A673 (cell line): ENCODE measurements at regions not wholly inside any gene's neighbourhood (a gene's known extent, or its start where the extent isn't known, plus 50 kb on each side); places are given as distances from the start of the nearest gene placed in this dataset.

Experiments
- BruUV-seq: library from RNA; stranded (reverse); fragments of 400-500 nt; replicated peaks from 2 replicates; lab custom pipeline; 2021; lab: Mats Ljungman, UMichigan
- CTCF ChIA-PET: fragments of 300-600 bp; sonication (Branson Sonifier 250); formaldehyde crosslinking; loops from one replicate; lab custom pipeline; 2022; ENCODE audit warnings: antibody characterized with exemption; lab: Charles Lee
- POLR2A ChIA-PET: fragments of 300-600 bp; sonication (Branson Sonifier 250); formaldehyde crosslinking; loops from one replicate; lab custom pipeline; 2022; ENCODE audit warnings: antibody characterized with exemption; ENCODE audit not compliant: low non-redundant PET; lab: Charles Lee
- DNase-seq: peaks from one replicate; pipeline ENCODE4 v3.0.0-alpha.2; 2015; ENCODE audit warnings: low spot score
- H3K27ac ChIP-seq: fragments of 200-600 bp; sonication (generic); 2 replicates; pipeline ENCODE4 v1.5.1; 2016; ENCODE audit warnings: mixed run types, low read depth, mild to moderate bottlenecking, mixed read lengths, antibody characterized with exemption, low read length; ENCODE audit not compliant: poor library complexity, severe bottlenecking
- H3K27me3 ChIP-seq: fragments of 200-600 bp; sonication (generic); replicated peaks from 2 replicates; pipeline ENCODE4 v1.6.1; 2017; ENCODE audit warnings: mixed run types, low read depth, mild to moderate bottlenecking, mixed read lengths, antibody characterized with exemption, low read length; ENCODE audit not compliant: insufficient read depth, poor library complexity
- H3K36me3 ChIP-seq: fragments of 200-600 bp; sonication (generic); 2 replicates; pipeline ENCODE4 v1.6.1; 2016; ENCODE audit warnings: mixed run types, mild to moderate bottlenecking, mixed read lengths, antibody characterized with exemption, low read length; ENCODE audit not compliant: insufficient read depth, poor library complexity, severe bottlenecking
- H3K4me1 ChIP-seq: fragments of 200-600 bp; sonication (generic); 2 replicates; pipeline ENCODE4 v1.6.1; 2017; ENCODE audit warnings: mixed run types, mild to moderate bottlenecking, mixed read lengths, antibody characterized with exemption, low read length; ENCODE audit not compliant: insufficient read depth, poor library complexity, severe bottlenecking
- H3K4me3 ChIP-seq: fragments of 200-600 bp; sonication (generic); 2 replicates; pipeline ENCODE4 v1.5.1; 2016; ENCODE audit warnings: low read depth, mixed run types, mild to moderate bottlenecking, mixed read lengths, low read length; ENCODE audit not compliant: poor library complexity, severe bottlenecking
- H3K9me3 ChIP-seq: fragments of 200-600 bp; sonication (generic); 2 replicates; pipeline ENCODE4 v1.6.1; 2016; ENCODE audit warnings: mixed run types, low read depth, mild to moderate bottlenecking, mixed read lengths, antibody characterized with exemption, low read length; ENCODE audit not compliant: poor library complexity, severe bottlenecking
- EZH2 ChIP-seq: fragments of 200-600 bp; sonication (generic); IDR thresholded peaks from 2 replicates; pipeline ENCODE4 v1.6.1; 2017; ENCODE audit warnings: borderline replicate concordance, low read depth, mild to moderate bottlenecking, mixed read lengths, antibody characterized with exemption, low read length; ENCODE audit not compliant: poor library complexity, severe bottlenecking
- intact Hi-C: fragments of 100-400 bp; cut with micrococcal nuclease; formaldehyde crosslinking; loops from one replicate; pipeline ENCODE4 v1.10.0; 2022; ENCODE audit not compliant: unreplicated experiment
- TF ChIP-seq, protein P1 (sequence below): fragments of 300-800, 200-600 bp; sonication (generic); conservative IDR thresholded peaks from 2 replicates; pipeline ENCODE4 v1.5.1; 2017; ENCODE audit warnings: low read depth, mild to moderate bottlenecking, antibody characterized with exemption, low read length, moderate library complexity, mixed read lengths

DNA sequence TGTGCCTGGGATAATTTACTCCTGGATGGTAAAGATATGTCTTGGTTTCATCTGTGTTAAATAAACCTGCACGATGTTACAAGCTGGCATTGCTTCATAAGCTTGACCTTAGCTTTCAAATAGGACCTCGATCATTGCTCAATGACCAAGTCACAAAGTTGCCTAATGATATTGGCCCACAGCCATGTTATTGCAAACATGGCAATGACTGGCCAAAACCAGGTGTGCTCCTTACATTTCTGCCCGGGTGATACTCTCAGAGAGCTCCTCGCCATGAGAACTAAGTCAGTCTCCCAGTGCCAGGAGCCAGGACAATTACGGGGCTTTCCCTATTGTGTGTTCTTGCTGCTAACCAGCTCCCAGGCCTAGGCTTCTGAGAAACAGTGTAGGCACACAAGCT lies 72.5 kb upstream of the CYP1B1 start:
- Histone ChIP-seq H3K36me3 (no peaks in the 10 kb centered on the region), H3K9me3 (no peaks in the 10 kb centered on the region), H3K4me3 (no peak overlapping the region), H3K27ac (no peak overlapping the region), H3K4me1 (no peaks in the 10 kb centered on the region), H3K27me3 (no peaks in the 10 kb centered on the region)
- no TSS peak for BruUV-seq
- ChIA-PET POLR2A (no interaction called here), CTCF (no interaction called here)
- intact Hi-C loops, result no loop called here
- TF ChIP-seq EZH2, result no peak
- TF ChIP-seq, protein P1, sequence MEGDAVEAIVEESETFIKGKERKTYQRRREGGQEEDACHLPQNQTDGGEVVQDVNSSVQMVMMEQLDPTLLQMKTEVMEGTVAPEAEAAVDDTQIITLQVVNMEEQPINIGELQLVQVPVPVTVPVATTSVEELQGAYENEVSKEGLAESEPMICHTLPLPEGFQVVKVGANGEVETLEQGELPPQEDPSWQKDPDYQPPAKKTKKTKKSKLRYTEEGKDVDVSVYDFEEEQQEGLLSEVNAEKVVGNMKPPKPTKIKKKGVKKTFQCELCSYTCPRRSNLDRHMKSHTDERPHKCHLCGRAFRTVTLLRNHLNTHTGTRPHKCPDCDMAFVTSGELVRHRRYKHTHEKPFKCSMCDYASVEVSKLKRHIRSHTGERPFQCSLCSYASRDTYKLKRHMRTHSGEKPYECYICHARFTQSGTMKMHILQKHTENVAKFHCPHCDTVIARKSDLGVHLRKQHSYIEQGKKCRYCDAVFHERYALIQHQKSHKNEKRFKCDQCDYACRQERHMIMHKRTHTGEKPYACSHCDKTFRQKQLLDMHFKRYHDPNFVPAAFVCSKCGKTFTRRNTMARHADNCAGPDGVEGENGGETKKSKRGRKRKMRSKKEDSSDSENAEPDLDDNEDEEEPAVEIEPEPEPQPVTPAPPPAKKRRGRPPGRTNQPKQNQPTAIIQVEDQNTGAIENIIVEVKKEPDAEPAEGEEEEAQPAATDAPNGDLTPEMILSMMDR, result no peak
- no peak for DNase-seq

DNA sequence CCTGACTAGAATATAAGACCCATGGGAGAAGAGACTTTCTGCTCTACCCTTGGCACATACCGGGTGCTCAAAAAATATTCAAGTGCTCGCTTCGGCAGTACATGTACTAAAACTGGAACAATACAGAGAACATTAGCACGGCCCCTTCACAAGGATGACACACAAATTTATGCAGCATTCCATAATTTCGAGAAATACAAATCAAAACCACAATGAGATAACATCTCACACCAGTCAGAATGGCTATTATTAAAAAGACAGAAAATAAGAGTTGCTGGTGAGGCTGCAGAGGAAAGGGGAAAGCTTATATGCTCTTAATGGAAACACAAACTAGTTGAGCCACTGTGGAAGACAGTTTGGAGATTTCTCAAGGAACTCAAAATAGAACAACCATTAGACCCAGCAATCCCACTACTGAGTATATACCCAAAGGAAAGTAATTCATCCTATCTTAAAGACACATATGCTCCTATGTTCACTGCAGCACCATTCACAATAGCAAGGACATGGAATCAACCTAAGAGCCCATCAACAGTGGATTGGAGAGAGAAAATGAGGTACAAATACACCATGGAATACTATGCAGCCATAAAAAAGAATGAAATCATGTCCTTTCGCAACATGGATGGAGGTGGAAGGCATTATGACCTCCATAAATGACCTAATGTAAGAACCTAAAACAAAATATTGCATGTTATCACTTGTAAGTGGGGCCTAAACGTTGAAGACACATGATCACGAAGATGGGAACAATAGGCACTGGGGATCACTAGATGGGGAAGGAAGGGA lies 71.6 kb upstream of the CYP1B1 start:
- no peaks in the 10 kb centered on the region for H3K4me1 ChIP-seq
- H3K36me3 ChIP-seq, result no peaks in the 10 kb centered on the region
- no peak overlapping the region for H3K27ac ChIP-seq
- intact Hi-C loops, result no loop called here
- no peaks in the 10 kb centered on the region for H3K27me3 ChIP-seq
- CTCF ChIA-PET, result no interaction called here
- TF ChIP-seq, protein P1, result no peak
- no peak for TF ChIP-seq EZH2
- H3K9me3 ChIP-seq, result no peaks in the 10 kb centered on the region
- no TSS peak for BruUV-seq
- H3K4me3 ChIP-seq, result no peak overlapping the region
- POLR2A ChIA-PET, result no interaction called here
- DNase-seq, result no peak

DNA sequence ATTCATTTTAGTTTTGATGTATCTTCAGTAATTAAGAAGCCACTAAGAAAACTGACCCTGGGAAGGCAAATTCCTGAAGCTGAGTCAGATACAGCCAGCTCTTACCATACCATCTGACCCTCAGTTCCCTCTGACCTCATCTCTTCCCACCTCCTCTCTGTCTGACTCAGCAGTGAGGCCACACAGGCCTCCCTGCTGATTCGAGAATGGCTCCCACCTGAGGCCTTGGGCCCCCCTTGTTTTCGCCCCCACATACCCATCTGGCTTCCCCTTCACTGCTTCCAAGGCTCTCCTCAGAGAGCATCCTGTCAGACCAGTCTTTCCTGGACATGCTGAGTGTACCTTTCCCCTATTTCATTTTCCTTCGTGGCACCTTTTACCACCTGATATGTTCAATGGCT lies 71.0 kb upstream of the CYP1B1 start:
- Histone ChIP-seq H3K9me3 (no peaks in the 10 kb centered on the region), H3K27ac (no peak overlapping the region), H3K27me3 (no peaks in the 10 kb centered on the region), H3K36me3 (no peaks in the 10 kb centered on the region), H3K4me3 (no peak overlapping the region), H3K4me1 (no peaks in the 10 kb centered on the region)
- CTCF ChIA-PET, result no interaction called here
- BruUV-seq, result no TSS peak
- POLR2A ChIA-PET, result no interaction called here
- DNase-seq, result no peak
- intact Hi-C loops, result no loop called here
- TF ChIP-seq, protein P1, result no peak
- TF ChIP-seq EZH2, result no peak
